GM12878 (cell line): ENCODE measurements at regions not wholly inside any gene's neighbourhood (a gene's known extent, or its start where the extent isn't known, plus 50 kb on each side); places are given as distances from the start of the nearest gene placed in this dataset.

Experiments
- ATAC-seq: fragments of 200-7000 bp; cut with Tn5 transposase; 3 replicates; pipeline ENCODE4 v1.9.1; 2020; ENCODE audit warnings: mild to moderate bottlenecking, moderate library complexity
- BruUV-seq: library from RNA; stranded (reverse); fragments of 400-500 nt; replicated peaks from 2 replicates; lab custom pipeline; 2021; lab: Mats Ljungman, UMichigan
- CTCF ChIA-PET: fragments of 300-600 bp; sonication (Branson Sonifier 250); formaldehyde crosslinking; extraction: SDS; loops from one replicate; lab custom pipeline; 2021; ENCODE audit warnings: inconsistent platforms; lab: Yijun Ruan, JAX
- POLR2A ChIA-PET: fragments of 350-600 bp; formaldehyde crosslinking; extraction: SDS; loops from one replicate; lab custom pipeline; 2021; ENCODE audit warnings: inconsistent platforms; lab: Charles Lee
- RAD21 ChIA-PET: fragments of 300-600 bp; sonication (Branson Sonifier 250); formaldehyde crosslinking; loops from one replicate; lab custom pipeline; 2023; ENCODE audit warnings: antibody characterized with exemption; ENCODE audit not compliant: unreplicated experiment; lab: Charles Lee
- SMC1A ChIA-PET: fragments of 300-600 bp; sonication (Branson Sonifier 250); formaldehyde crosslinking; loops from one replicate; lab custom pipeline; 2023; ENCODE audit not compliant: unreplicated experiment, uncharacterized antibody; lab: Charles Lee
- DNase-seq: peaks from one replicate; pipeline ENCODE4 v3.0.0-alpha.2; 2011; ENCODE audit warnings: low read depth, low spot score
- FAIRE-seq: peaks from 3 replicates; lab custom pipeline; 2011; peaks lifted over from hg19 to GRCh38; lab: Jason Lieb, UNC
- H2AFZ ChIP-seq: 2 replicates; pipeline ENCODE4 v1.6.0; 2011; ENCODE audit warnings: low read depth, low read length, control low read depth; ENCODE audit not compliant: control insufficient read depth
- H3K27ac ChIP-seq: 2 replicates; pipeline ENCODE4 v1.5.1; 2011; ENCODE audit warnings: control low read depth; ENCODE audit not compliant: control insufficient read depth, insufficient read depth
- H3K27me3 ChIP-seq, 2 experiments: replicated peaks in 1 of 2; 2 replicates each; pipeline versions ENCODE4 v1.6.0 to v1.6.1; 2011; ENCODE audit warnings: low read length in 1 of 2; ENCODE audit not compliant: control insufficient read depth in 2 of 2, insufficient read depth in 2 of 2
- H3K36me3 ChIP-seq, 2 experiments: 2 replicates each; pipeline ENCODE4 v1.5.1; 2011; ENCODE audit warnings: low read length in 1 of 2; ENCODE audit not compliant: control insufficient read depth in 2 of 2, insufficient read depth in 2 of 2
- H3K4me1 ChIP-seq: 2 replicates; pipeline ENCODE4 v1.6.1; 2011; ENCODE audit warnings: mild to moderate bottlenecking, low read length, moderate library complexity, mixed read lengths; ENCODE audit not compliant: control insufficient read depth, insufficient read depth
- H3K4me2 ChIP-seq: 2 replicates; pipeline ENCODE4 v1.6.0; 2011; ENCODE audit warnings: control low read depth; ENCODE audit not compliant: control insufficient read depth, insufficient read depth
- H3K4me3 ChIP-seq: fragments of 200-600 bp; sonication (generic); 2 replicates; pipeline ENCODE4 v1.5.1; 2016
- H3K79me2 ChIP-seq: 2 replicates; pipeline ENCODE4 v1.6.0; 2011; ENCODE audit warnings: low read length; ENCODE audit not compliant: control insufficient read depth, insufficient read depth
- H3K9ac ChIP-seq: 2 replicates; pipeline ENCODE4 v1.8.0; 2011; ENCODE audit warnings: low read length, control low read depth, mixed read lengths; ENCODE audit not compliant: control insufficient read depth, insufficient read depth
- H3K9me3 ChIP-seq: replicated peaks from 3 replicates; pipeline ENCODE4 v1.5.1; 2011; ENCODE audit warnings: mild to moderate bottlenecking, low read length; ENCODE audit not compliant: control insufficient read depth, insufficient read depth
- H4K20me1 ChIP-seq: 2 replicates; pipeline ENCODE4 v1.6.0; 2011; ENCODE audit not compliant: control insufficient read depth, insufficient read depth
- ATF7 ChIP-seq: fragments of 450-650 bp; IDR thresholded peaks from 2 replicates; pipeline ENCODE4 v1.6.1; 2016; ENCODE audit warnings: low read depth, mild to moderate bottlenecking
- E2F8 ChIP-seq: fragments of 450-650 bp; IDR thresholded peaks from 2 replicates; pipeline ENCODE4 v1.6.1; 2018; ENCODE audit warnings: mild to moderate bottlenecking, low read depth, moderate library complexity; ENCODE audit not compliant: partially characterized antibody
- EED ChIP-seq: sonication (generic); IDR thresholded peaks from 2 replicates; pipeline ENCODE4 v1.6.1; 2016; ENCODE audit warnings: antibody characterized with exemption, low read depth
- ELK1 ChIP-seq: IDR thresholded peaks from 2 replicates; pipeline ENCODE4 v1.6.1; 2012; ENCODE audit warnings: low read depth, low read length, improper control_type of control experiment
- ETV6 ChIP-seq, 2 experiments: fragments of 450-650 bp in 1 of 2; IDR thresholded peaks in 1 of 2; conservative IDR thresholded peaks in 1 of 2; 2 replicates each; pipeline ENCODE4 v1.6.1; 2014; ENCODE audit warnings: antibody characterized with exemption in 1 of 2, borderline replicate concordance in 1 of 2, low read depth in 1 of 2, mild to moderate bottlenecking in 1 of 2, moderate library complexity in 1 of 2
- EZH2 ChIP-seq: IDR thresholded peaks from 2 replicates; pipeline ENCODE4 v1.6.1; 2012; ENCODE audit warnings: low read depth, mild to moderate bottlenecking, control low read depth, inconsistent platforms, low read length, borderline replicate concordance; ENCODE audit not compliant: control insufficient read depth
- HDAC2 ChIP-seq: fragments of 200-600 bp; sonication (generic); IDR thresholded peaks from 2 replicates; pipeline ENCODE4 v1.6.1; 2017
- IRF4 ChIP-seq: IDR thresholded peaks from 2 replicates; pipeline ENCODE4 v1.6.1; 2011; ENCODE audit warnings: low read depth, low read length
- IRF5 ChIP-seq: fragments of 450-650 bp; IDR thresholded peaks from 2 replicates; pipeline ENCODE4 v1.6.1; 2017; ENCODE audit warnings: borderline replicate concordance
- JUNB ChIP-seq: IDR thresholded peaks from 2 replicates; pipeline ENCODE4 v1.6.1; 2016; ENCODE audit warnings: antibody characterized with exemption, mild to moderate bottlenecking
- MAX ChIP-seq: IDR thresholded peaks from 2 replicates; pipeline ENCODE4 v1.6.1; 2012; ENCODE audit warnings: low read depth, low read length, improper control_type of control experiment
- MTA3 ChIP-seq: IDR thresholded peaks from 2 replicates; pipeline ENCODE4 v1.6.1; 2012; ENCODE audit warnings: low read length, inconsistent platforms, borderline replicate concordance
- MYC ChIP-seq: IDR thresholded peaks from 2 replicates; pipeline ENCODE4 v1.6.1; 2011; ENCODE audit warnings: mild to moderate bottlenecking, low read length, moderate library complexity, inconsistent platforms; ENCODE audit not compliant: insufficient read depth, insufficient replicate concordance, insufficient read length, severe bottlenecking
- SP1 ChIP-seq: IDR thresholded peaks from one replicate; pipeline ENCODE4 v1.6.1; 2011; ENCODE audit warnings: low read depth, low read length
- SUPT20H ChIP-seq: IDR thresholded peaks from 2 replicates; pipeline ENCODE4 v1.6.1; 2011; ENCODE audit warnings: low read depth, mild to moderate bottlenecking, low read length, moderate library complexity, borderline replicate concordance; ENCODE audit not compliant: control insufficient read depth
- YBX1 ChIP-seq: fragments of 450-650 bp; IDR thresholded peaks from 2 replicates; pipeline ENCODE4 v1.6.1; 2016; ENCODE audit warnings: antibody characterized with exemption
- ZBTB4 ChIP-seq: fragments of 450-650 bp; formaldehyde crosslinking; IDR thresholded peaks from 2 replicates; pipeline ENCODE4 v1.4.0; 2022; ENCODE audit warnings: mild to moderate bottlenecking, moderate library complexity
- WGBS: methylation state at CpG from one replicate; pipeline ENCODE4 v1.1.6; 2016; ENCODE audit warnings: low lambda C conversion rate; ENCODE audit not compliant: insufficient replicate concordance, insufficient coverage; ENCODE audit errors: missing lambda C conversion rate; 5-methylcytosine and 5-hydroxymethylcytosine counted together
- in situ Hi-C: fragments of 300-500 bp; cut with MboI; formaldehyde crosslinking; loops from 9 replicates; pipeline ENCODE4 v1.14.3; 2018; ENCODE audit warnings: mixed read lengths
- intact Hi-C: fragments of 100-400 bp; cut with micrococcal nuclease; formaldehyde crosslinking; loops from one replicate; pipeline ENCODE4 v1.14.2; 2022; ENCODE audit not compliant: unreplicated experiment

- intact Hi-C loops, result no loop called here
- DNase-seq (no peak), FAIRE-seq (no peak), ATAC-seq (no peak)
- ChIA-PET RAD21 (no interaction called here), CTCF (interaction anchor here (1.5 kb wide), 1 partner anchor 11 kb away, joined by 7 read pairs; no protein-coding TSS in a partner anchor), POLR2A (no interaction called here), SMC1A (interaction anchor here (1.1 to 2.0 kb wide), 2 partner anchors 11 to 12 kb away, joined by 5 read pairs; no protein-coding TSS in a partner anchor)
- Histone ChIP-seq H3K4me1 (no peaks in the 10 kb centered on the region), H3K9me3 (no peaks in the 10 kb centered on the region), H3K27me3 (no peaks in the 10 kb centered on the region), H3K4me2 (no peak overlapping the region), H3K27ac (no peak overlapping the region), H3K4me3 (no peak overlapping the region), H4K20me1 (no peaks in the 10 kb centered on the region), H3K9ac (no peak overlapping the region), H2AFZ (no peak overlapping the region), H3K79me2 (no peaks in the 10 kb centered on the region), H3K36me3 (no peaks in the 10 kb centered on the region)
- in situ Hi-C loops, result no loop called here
- no TSS peak for BruUV-seq
- 43% methylated on average over 4 of the region's 4 CpGs for WGBS
- TF ChIP-seq IRF4 (no peak), MAX (no peak), ETV6 (conservative IDR thresholded peaks at IDR 0.05 in 1 of 2, IDR thresholded peaks at IDR 0.05 in 1 of 2; ENCODE audit: borderline replicate concordance in 1 of 2, low read depth in 1 of 2) (no peak), ZBTB4 (CRISPR knock-in tag) (no peak), ELK1 (no peak), EZH2 (no peak), MYC (no peak), JUNB (no peak), YBX1 (no peak), E2F8 (no peak), EED (no peak), SUPT20H (no peak), MTA3 (no peak), SP1 (no peak), HDAC2 (no peak), IRF5 (no peak), ATF7 (no peak)
Measured at GRCh38 chr7:34332006-34332405, 326.0 kb upstream of the NPSR1 start.
